ENCODE measurements at regions not wholly inside any gene's neighbourhood (a gene's known extent, or its start where the extent isn't known, plus 50 kb on each side); places are given as distances from the start of the nearest gene placed in this dataset.
"Not testable (repeated sequence)": the region's sequence is repeated elsewhere in the genome, so short reads cannot be mapped to it uniquely, and the experiment has no call there.

DNA sequence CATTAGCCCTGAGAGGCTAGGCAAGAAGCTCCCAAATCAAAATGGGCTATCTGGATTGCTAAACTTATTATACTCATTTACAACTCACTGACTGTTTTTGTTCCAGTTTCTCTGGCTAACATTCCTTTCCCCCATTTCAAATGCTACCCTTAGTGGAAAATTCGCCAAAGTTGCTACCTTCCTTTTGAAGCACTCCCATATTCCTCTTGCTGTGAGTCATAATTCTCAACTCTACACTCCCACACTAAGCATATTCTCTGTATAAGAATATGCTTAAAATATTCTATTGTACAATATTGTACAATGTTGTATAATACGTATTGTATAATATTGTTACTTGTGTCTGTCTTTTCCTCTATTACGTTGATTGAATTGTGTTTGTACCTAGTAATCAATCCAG lies 398.6 kb downstream of the PYDC2 start:
- DNase-seq (ENCODE audit: low read depth, low spot score) = no peak

DNA sequence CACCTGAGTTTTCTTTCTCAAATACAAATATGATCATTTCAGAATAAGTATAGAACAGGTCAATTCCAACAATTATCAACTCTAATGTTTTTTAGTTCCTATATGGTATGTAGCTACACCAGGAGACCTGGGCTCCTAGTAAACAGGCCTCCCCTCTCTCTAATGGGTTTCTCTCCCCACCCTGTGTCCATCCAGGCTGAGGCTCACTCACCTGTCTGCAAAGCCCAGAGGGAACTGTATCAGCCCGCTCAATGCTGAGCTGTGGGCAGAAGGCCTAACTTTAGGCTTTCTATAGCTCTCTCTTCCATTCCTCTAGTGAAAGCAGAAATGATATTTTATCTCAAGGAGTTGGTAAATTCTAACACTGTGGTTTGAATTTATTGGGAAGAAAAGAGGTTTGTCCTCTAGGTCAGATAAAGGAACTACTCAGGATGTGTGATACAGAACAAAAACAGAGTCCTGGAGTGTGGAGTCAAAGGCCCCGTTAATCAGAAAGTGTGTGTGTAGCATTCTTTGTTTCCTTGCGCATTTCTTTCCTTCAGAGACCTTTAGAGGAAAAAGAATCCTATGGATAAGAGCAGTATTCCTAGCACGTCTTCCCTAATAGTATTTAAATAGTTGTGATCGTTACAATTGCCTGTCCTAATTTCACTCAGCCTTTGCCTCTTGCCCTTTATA lies 408.9 kb downstream of the PYDC2 start:
- no peak for DNase-seq (ENCODE audit: low read depth, low spot score)

DNA sequence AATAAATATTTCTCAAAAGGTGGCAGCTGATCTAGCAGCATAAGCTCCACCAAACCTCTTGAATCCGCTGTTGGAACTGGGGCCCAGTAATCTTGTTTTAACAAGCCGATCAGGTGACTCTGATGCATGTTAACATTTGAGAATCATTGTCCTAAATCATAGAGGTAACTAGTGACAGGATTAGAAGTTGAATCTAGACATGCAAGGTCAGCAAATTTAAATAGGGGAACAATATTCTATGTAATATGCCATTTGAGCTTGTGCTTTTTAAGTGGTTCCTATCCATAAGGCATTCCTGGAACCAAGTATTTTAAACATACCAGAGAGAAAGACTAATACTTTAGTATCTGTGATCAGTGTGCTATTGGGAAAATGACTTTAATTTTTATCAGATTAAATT lies 412.8 kb downstream of the PYDC2 start:
- no peak for DNase-seq (ENCODE audit: low read depth, low spot score)

DNA sequence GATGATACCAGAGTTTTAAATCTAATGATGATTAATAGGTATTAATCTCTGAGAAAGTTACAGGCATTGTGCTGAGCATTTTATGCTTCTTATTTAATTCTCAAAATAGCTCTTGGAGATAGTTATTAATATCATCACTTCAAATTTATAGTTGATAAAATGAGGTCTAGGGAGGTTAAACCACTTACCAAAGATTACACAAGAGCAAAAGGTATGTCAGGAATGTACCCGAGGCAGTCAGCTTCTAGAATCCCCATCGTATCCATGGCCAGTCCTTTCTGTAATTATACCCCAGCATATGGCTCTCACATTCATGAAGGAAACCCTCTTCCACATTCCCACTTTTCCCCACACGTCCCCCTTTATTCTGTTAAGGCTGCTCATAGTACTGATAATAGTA lies 421.3 kb downstream of the PYDC2 start:
- DNase-seq (ENCODE audit: low read depth, low spot score) = peak; percentile 57

DNA sequence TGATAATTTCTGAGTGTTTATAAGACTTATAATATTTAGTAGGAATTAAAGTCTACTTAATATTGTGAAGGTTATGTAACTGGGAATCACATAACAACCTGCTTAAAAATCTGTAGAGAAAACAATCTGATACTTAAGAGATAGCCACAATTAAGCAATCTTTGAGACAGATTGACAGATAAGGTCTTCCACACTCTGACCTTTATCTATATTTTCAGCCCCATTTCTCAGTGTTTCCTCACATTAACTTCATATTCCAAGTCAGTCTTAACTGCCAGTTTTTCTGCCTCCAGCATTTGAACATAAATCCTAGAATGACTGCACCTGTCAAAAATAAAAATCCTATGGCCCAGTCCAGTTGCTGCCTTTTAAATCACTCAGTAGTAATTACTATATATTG lies 423.2 kb downstream of the PYDC2 start:
- DNase-seq (ENCODE audit: low read depth, low spot score) = no peak

DNA sequence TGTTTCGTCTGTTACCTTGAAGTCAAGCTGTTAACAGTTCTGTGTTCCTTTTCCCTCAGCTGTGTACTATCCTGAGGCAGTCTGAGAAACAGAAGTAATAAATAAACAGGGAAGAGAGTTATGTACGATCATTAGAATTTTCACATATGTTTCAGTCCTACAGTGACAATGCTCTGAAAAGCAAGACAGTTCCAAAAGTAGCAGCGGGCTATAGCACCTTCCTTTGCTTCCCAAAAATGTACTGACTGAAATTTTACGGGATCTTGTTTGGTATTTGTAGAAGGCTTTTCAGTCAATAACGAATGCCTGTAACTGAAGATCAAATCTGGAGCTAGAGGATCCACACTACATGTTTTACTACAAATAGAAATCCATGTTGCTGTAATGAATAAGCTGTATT lies 428.1 kb downstream of the PYDC2 start:
- no peak for DNase-seq (ENCODE audit: low read depth, low spot score)

DNA sequence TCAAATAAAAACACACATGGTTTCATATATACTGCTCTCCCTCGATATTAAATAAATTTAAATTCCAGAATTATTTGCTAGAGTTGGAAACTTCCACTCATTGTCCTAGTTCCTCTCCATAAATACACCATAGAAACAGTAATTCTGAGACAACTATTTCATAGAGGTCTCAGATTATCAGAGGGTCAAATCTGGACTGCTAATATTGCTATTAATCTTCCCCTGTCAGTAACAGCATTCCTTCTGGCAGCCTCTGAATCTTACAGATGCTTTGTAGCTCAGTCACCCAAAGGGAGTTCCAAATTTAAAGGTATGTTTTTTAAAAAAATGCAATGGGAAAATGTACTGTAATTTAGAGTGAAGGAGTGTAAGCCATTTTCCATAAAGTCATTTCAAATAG lies 428.8 kb downstream of the PYDC2 start:
- DNase-seq (ENCODE audit: low read depth, low spot score) = peak; percentile 20

DNA sequence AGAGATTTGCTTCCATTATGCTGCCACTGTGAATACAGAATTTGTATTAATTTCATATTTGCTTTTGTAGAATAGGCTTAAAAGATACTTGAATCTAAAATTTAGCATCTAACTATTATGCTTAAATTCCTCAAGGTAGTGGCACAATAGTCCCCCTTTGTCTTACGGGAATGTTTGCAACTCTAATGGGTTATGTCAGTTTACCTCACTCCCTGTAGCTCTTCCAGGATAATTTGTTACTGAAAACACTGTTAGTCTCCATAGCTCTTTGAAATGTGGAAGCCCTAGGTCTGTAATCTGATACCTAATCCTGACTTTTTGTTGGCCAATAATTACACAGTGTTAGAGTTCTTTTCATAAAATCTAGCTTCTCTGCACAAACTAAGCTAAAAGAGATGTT lies 433.4 kb downstream of the PYDC2 start:
- peak; percentile 17 for DNase-seq (ENCODE audit: low read depth, low spot score)

DNA sequence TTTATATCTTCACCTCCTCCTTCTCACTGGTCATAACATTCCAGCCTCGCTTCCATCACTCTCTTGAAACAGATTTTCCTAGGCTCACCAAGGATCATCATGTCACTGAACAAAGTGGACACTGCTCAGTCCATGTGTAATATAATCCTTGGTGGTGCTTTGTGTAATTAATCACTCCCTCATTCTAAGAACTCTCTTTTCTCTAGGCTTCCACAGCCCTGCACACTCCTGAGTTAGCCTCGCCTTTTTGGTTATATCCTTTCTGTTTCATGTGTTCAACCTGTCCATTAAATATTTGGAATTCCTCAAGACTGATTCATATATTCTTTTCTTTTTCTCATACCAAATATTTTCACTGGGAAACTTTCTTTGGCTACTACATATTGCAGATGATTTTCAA lies 440.8 kb downstream of the PYDC2 start:
- DNase-seq (ENCODE audit: low read depth, low spot score) = peak; percentile 43

DNA sequence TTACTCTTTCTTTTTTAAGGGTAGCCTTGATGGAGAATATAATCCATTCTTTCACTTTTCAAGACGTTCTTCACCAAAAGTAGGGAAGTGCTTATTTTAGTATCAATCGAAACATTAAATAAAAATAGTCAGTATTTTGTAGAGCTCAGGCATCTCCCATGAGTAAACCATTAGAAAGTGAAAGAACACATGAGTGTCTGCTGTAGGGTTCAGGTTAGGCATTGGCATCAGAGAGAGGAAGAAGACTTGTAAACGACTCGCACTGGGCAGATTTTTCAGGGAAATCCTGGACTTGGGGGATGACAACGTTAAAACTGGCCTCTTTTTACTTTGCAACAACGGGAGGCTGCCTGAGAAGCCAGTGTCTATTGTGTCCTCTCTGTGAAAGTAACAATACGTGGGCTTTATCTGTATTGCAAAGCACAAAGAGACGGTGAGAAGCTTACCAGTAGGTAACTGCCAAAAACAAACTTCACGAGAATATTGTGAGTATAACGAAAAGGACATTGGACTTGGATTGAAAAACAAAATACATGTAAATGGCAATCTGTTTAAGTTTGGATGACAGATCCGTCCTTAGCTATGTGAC lies 451.7 kb downstream of the PYDC2 start:
- DNase-seq (ENCODE audit: low read depth, low spot score) = no peak

DNA sequence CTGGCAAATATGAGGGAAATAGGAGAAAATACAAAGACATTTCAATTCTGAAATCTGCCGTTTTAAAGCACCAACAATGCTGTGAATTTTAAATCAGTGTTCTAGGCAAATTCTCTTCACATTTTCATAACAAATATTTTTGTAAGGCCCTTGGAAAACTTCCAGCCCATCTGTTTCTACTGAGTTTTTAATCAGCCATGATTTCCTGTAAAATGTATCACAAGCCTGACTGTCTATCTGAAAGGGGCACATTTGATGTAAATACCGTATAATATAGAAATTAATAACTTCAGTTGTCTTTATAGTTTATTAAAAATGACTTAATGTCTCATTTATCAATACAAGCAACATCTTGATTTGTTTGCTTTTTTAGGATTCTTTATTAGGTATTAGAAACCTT lies 454.7 kb downstream of the PYDC2 start:
- no peak for DNase-seq (ENCODE audit: low read depth, low spot score)

DNA sequence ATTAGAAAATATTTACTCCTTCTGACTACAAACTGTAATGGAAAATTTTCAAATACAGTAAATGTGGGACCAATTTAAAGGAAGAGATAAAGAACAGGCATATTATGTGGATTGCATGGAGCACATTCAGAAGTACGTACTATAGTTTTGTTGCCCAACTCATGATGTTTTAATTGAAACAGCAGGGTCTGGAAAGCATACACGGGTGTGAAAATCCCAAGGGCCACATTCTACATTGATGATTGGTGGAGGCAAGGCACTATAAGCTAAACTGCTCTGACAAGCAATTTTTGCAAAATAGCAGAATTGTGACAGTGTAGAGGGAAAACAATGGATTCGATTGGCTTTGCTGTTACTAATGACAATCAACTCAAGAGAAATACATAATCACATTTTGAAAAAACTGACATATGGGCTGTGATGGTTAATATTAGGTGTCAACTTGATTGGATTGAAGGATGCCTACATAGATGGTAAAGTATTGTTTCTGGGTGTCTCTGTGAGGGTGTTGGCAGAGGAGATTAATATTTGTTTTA lies 458.6 kb downstream of the PYDC2 start:
- DNase-seq (ENCODE audit: low read depth, low spot score) = no peak

DNA sequence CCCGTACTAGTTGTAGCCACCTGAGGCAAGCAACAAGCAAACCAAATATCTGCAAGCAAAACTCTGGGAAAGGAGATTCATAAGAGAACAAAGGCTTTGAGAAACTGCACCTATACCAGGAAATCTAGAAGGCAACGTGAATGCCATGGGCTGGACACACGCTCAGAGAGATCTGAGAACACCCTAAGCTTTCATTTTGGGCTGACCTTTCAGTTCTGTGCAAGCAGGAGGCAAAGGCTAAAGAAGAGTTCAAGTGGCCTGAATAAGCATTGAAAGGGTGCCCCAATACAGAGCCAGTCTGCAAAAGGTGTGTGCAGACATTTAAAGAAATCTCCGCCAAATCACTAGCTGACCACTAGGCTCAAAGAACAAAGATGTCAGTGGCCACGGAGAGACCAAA lies 461.6 kb downstream of the PYDC2 start:
- DNase-seq (ENCODE audit: low read depth, low spot score) = no peak

DNA sequence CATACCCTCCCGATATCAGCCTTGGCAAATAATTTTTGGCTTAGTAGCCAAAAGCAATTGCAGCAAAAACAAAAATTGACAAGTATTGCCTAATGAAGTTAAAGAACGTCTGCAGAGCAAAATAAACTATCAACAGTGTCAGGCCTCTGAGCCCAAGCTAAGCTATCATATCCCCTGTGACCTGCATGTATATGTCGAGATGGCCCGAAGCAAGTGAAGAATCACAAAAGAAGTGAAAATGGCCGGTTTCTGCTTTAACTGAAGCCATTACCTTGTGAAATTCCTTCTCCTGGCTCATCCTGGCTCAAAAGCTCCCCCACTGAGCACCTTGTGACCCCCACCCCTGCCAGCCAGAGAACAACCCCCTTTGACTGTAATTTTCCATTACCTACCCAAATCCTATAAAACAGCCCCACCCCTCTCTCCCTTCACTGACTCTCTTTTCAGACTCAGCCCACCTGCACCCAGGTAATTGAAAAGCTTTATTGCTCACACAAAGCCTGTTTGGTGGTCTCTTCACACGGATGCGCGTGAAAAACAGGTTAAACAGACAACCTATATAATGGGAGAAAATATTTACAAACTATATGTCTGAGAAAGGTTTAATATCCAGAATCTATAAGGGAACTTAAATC lies 466.3 kb downstream of the PYDC2 start:
- DNase-seq (ENCODE audit: low read depth, low spot score) = not testable (repeated sequence)

DNA sequence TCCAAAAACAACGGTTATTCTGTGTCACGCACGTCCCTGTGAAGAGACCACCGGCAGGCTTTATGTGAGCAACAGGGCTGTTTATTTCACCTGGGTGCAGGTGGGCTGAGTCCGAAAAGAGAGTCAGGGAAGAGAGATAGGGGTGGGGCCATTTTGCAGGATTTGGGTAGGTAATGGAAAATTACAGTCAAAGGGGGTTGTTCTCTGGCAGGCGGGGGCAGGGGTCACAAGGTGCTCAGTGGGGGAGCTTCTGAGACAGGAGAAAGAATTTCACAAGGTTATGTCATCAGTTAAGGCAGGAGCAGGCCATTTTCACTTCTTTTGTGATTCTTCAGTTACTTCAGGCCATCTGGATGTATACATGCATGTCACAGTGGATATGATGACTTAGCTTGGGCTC lies 467.0 kb downstream of the PYDC2 start:
- DNase-seq (ENCODE audit: low read depth, low spot score) = not testable (repeated sequence)

DNA sequence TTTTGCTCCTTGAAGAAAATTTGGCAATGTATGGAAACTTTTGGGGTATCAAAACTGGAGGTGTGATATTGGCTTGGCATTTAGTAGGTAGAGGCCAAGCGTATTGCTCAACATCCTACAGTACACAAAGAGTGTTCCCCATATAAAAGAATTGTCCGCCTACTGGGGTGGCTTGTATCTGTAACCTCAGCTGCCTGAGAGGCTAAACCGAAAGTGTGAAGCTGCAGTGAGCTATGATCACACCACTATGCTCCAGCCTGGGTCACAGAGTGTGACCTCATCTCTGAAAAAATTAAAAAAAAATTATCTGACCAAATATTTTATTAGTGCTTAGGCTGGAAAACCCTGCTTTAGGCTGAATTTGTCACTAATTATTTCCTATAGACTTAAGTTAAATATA lies 483.9 kb downstream of the PYDC2 start:
- no peak for DNase-seq (ENCODE audit: low read depth, low spot score)

DNA sequence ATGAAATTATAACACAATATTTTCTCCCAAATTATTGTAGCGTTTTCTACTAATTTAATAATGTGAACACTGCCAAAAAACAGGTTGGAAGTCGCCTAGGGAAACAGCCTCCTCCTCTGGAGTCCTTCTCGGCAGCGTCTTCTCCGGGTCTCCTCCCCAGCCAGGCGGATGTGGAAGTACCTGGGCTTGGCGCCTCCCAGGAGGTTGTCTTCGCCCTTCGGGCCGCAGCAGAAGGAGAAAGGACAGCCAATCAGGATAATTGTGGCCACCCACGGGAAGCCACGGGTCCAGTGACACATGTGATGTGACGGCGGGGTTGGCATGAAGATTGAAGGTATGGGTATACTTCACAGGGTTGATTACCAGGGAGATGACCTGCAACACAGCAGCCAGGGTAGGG lies 491.2 kb downstream of the PYDC2 start:
- no peak for DNase-seq (ENCODE audit: low read depth, low spot score)

DNA sequence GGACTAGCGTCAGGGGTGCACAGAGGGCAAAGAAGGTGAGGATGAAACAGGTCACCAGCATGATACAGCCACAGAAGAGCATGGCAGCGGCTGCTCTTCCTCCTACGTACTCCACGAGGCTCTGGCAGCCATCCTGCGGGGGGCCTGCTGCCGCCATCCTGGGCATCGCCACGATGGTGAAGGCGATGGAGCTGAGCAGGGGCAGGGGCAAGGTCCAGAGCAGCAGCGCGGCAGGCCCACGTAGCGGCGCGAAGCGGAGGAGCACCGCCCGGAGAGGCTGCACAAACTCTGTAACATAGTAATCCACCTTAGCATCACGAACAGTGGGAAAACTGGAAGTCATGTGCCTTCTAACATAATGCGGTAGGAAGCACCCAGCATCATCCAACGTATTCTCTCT lies 491.6 kb downstream of the PYDC2 start:
- no peak for DNase-seq (ENCODE audit: low read depth, low spot score)

DNA sequence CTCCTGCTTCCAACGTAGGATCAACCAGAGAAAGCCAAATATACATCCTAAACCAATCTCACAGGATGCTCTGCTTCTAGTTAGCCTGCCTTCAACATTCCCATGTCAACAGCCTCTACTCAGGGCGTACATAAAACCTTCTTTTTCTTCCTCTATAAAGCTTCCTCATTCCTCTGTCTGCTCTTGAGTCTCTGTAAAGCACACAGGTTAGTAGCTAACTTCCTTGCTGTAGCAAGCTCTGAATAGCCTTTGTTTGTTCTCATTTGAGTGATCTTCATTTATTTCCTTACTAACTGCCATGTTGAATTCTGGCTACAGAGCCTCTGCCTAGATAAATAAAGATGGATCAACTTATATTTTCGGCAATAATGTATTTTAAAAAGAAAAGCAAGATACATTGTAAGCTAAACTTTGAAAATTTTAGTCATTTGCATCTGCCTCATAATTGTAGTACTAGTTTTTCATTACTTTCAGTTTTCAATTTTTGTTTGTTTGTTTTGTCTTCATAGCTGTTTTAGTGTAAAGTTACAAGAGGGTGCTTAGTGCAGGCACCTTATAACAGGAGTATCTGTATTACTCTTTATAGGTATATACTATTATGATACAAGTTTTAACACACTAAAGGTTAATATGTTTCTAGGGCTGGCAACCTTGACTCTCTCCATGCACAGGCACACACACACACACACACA lies 498.2 kb downstream of the PYDC2 start:
- no peak for DNase-seq (ENCODE audit: low read depth, low spot score)

DNA sequence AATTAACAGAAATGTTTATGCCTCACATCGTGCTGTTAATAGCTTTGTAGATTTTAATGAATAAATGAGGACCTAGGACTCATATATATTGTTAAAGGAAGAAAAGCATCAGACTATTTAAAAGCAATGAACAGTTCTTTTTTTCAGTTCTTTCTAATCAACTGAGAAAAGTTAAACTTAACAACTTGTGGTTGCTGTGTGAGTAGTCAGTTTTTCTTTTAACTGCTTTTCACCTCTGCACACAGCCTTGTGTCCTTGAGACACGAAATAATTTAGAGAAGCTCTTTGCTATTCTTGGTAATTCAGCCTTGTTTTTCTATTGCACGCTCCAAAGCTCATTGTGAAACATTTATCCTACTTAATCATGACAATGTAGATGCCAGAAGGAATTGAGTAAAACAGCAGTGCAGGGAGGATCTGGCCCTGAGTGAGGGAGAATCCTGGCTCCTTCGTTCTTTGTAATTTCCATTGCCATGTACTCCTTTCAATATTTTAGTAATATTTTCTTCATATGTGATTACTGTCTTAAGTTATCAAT lies 499.0 kb downstream of the PYDC2 start:
- DNase-seq (ENCODE audit: low read depth, low spot score) = peak; percentile 50

DNA sequence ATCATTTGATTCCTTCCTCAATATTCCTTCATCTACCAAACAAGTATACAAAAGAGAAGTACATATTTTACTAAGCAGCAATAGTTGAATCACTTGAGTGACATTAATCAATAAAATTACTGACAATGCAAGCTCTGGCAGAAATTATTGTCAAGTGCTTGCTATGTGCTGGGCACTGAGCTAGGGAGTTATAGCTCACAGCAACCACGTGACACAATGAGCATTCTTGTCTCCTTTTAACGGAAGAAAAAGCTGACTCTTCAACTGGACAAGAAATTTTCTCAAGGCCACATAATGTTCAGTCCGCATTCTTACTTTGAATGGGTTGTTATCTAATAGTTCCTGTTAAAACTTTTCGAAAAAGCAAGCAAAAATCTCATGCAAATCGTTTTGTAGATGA lies 500.1 kb downstream of the PYDC2 start:
- DNase-seq (ENCODE audit: low read depth, low spot score) = peak; percentile 28

DNA sequence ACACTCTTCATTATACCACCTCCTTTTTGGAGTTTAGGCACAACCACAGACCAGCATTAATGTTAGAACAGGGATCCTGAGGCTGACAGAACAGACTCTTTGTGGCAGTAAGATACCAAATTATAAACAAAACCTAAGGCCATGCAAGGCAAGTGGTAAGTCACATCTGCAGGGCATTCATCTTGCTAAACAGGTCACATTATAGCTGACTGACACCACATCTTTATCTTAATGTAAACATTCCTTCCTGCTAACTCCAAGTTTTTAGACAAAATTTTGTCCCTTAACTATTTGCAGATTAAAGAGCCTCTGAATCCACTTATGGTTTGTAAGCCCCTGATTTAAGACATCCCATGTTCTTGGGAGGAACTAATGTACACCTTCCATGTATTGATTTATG lies 500.6 kb downstream of the PYDC2 start:
- peak; percentile 7 for DNase-seq (ENCODE audit: low read depth, low spot score)

Measured in astrocyte of the hippocampus (primary cell).